ENCODE measurements at regions not wholly inside any gene's neighbourhood (a gene's known extent, or its start where the extent isn't known, plus 50 kb on each side); places are given as distances from the start of the nearest gene placed in this dataset.

DNA sequence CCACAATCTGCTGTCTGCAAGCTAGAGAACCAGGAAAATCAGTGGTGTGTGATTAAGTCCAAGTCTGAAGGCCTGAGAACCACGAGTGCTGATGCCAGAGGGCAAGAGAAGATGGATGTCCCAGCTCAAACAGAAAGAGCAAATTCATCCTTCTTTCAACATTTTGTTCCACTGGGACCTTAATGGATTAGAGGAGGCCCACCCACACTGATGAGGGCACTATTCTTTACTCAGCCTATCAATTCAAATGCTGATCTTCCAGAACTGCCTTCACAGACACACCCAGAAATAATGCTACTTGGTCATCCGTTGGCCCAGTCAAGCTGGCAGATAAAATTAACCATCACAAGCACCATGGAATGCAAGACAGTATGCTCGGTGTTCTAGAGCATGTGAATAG is 226.6 kb upstream of the SASH1 start:
- ATAC-seq, result no peak
- WGBS (ENCODE audit: insufficient coverage), result 55% methylated on average over 1 of the region's 3 CpGs
- intact Hi-C loops (cut with micrococcal nuclease), result no loop called here

DNA sequence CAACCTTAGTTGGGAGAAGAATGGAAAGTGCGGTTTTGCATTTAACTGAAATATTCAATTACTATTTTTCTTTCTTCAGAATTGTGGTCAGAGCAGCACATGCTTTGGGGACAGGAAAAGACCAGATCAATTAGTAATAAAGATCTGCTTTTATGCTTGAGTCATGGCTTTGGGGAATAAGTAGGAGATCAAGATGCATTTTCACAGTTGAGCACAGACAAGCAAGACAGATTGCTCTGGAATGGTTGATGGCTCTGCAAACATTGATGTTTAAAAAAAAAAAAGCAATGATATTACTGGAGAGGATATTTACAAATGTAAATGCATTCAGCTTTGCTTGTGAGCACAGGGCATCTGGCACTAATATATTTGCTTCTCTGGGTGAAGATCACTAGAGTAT is 224.4 kb upstream of the SASH1 start:
- no peaks in the 10 kb centered on the region for H3K27me3 Mint-ChIP-seq (ENCODE audit: low read depth in 2 of 2)

More for the DNA sequence above, 226.6 kb upstream of the SASH1 start:
- H3K36me3 ChIP-seq (ENCODE audit: control insufficient read depth, insufficient read depth, low read length), result no peaks in the 10 kb centered on the region
- no peak overlapping the region for H3K4me3 Mint-ChIP-seq
- no peak for DNase-seq
- no peak overlapping the region for H3K4me3 ChIP-seq (ENCODE audit: low read length)
- no peak overlapping the region for H3K27ac ChIP-seq (ENCODE audit: low read length)
- no peaks in the 10 kb centered on the region for H3K36me3 Mint-ChIP-seq
- no peak overlapping the region for H3K27ac Mint-ChIP-seq
- H3K4me1 ChIP-seq (ENCODE audit: control insufficient read depth, insufficient read depth, low read length), result no peaks in the 10 kb centered on the region
- peaks cover 0 to 4% of the 10 kb centered on the region in 2 donors for H3K9me3 Mint-ChIP-seq
- H3K9me3 ChIP-seq (ENCODE audit: control insufficient read depth, insufficient read depth, low read length), result no peaks in the 10 kb centered on the region
- H3K27me3 ChIP-seq (ENCODE audit: control insufficient read depth, insufficient read depth, low read length), result no peaks in the 10 kb centered on the region
- H3K4me1 Mint-ChIP-seq, result no peaks in the 10 kb centered on the region
- H3K27me3 Mint-ChIP-seq (ENCODE audit: low read depth in 2 of 2), result no peaks in the 10 kb centered on the region
- TF ChIP-seq, protein P1, sequence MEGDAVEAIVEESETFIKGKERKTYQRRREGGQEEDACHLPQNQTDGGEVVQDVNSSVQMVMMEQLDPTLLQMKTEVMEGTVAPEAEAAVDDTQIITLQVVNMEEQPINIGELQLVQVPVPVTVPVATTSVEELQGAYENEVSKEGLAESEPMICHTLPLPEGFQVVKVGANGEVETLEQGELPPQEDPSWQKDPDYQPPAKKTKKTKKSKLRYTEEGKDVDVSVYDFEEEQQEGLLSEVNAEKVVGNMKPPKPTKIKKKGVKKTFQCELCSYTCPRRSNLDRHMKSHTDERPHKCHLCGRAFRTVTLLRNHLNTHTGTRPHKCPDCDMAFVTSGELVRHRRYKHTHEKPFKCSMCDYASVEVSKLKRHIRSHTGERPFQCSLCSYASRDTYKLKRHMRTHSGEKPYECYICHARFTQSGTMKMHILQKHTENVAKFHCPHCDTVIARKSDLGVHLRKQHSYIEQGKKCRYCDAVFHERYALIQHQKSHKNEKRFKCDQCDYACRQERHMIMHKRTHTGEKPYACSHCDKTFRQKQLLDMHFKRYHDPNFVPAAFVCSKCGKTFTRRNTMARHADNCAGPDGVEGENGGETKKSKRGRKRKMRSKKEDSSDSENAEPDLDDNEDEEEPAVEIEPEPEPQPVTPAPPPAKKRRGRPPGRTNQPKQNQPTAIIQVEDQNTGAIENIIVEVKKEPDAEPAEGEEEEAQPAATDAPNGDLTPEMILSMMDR (IDR thresholded peaks at IDR 0.05), result no peak

DNA sequence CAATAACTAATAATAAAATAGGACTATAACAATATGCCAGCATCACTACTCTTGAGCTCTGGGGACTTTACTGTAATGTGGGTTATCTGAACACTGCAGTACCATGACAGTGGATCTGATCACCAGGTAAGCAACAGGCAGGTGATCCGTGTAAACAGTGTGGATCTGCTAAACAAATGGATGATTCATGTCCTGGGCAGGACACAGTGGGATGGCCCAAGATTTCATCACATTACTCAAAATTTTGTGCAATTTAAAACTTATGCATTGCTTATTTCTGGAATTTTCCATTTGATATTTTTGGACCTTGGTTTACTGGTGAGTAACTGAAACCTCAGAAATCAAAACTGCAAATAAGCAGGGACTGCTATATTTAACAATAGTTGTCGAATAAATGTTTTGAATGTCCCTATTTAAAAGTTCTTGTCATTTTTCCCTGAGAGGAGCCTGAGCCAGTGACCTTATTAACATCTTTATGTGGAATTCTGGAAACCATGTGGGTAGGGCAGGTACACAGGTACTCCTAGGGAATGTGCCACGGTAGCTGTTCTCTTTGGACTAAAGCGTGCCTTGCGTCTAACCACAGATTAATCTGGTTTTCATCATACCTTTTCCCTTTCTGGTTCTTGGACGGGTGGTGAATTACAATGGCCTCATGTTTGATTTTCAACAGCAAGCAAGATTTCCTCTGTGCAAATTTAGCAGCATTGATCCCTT is 214.5 kb upstream of the SASH1 start:
- Mint-ChIP-seq H3K9me3 (no peaks in the 10 kb centered on the region), H3K4me1 (no peaks in the 10 kb centered on the region), H3K27ac (no peak overlapping the region), H3K36me3 (no peaks in the 10 kb centered on the region), H3K27me3 (ENCODE audit: low read depth in 2 of 2) (no peaks in the 10 kb centered on the region), H3K4me3 (no peak overlapping the region)
- TF ChIP-seq, protein P1 (IDR thresholded peaks at IDR 0.05), result no peak
- ATAC-seq, result no peak
- H3K27me3 ChIP-seq (ENCODE audit: control insufficient read depth, insufficient read depth, low read length), result no peaks in the 10 kb centered on the region
- no peak for DNase-seq
- intact Hi-C loops (cut with micrococcal nuclease), result no loop called here
- no peak overlapping the region for H3K4me3 ChIP-seq (ENCODE audit: low read length)
- WGBS (ENCODE audit: insufficient coverage), result 87% methylated on average over 6 of the region's 6 CpGs
- no peaks in the 10 kb centered on the region for H3K4me1 ChIP-seq (ENCODE audit: control insufficient read depth, insufficient read depth, low read length)
- no peaks in the 10 kb centered on the region for H3K9me3 ChIP-seq (ENCODE audit: control insufficient read depth, insufficient read depth, low read length)
- no peak overlapping the region for H3K27ac ChIP-seq (ENCODE audit: low read length)
- no peaks in the 10 kb centered on the region for H3K36me3 ChIP-seq (ENCODE audit: control insufficient read depth, insufficient read depth, low read length)

More for the DNA sequence above, 224.4 kb upstream of the SASH1 start:
- no peaks in the 10 kb centered on the region for H3K27me3 ChIP-seq (ENCODE audit: control insufficient read depth, insufficient read depth, low read length)
- H3K27ac ChIP-seq (ENCODE audit: low read length), result no peak overlapping the region
- Mint-ChIP-seq H3K36me3 (no peaks in the 10 kb centered on the region), H3K9me3 (peaks cover 0 to 2% of the 10 kb centered on the region in 2 donors), H3K4me1 (no peaks in the 10 kb centered on the region), H3K4me3 (no peak overlapping the region), H3K27ac (no peak overlapping the region)
- H3K36me3 ChIP-seq (ENCODE audit: control insufficient read depth, insufficient read depth, low read length), result no peaks in the 10 kb centered on the region
- TF ChIP-seq, protein P1 (IDR thresholded peaks at IDR 0.05), result no peak
- no CpG with 5 or more reads among the region's 1 CpG for WGBS (ENCODE audit: insufficient coverage)
- no peak overlapping the region for H3K4me3 ChIP-seq (ENCODE audit: low read length)
- intact Hi-C loops (cut with micrococcal nuclease), result no loop called here
- no peak for DNase-seq
- ATAC-seq, result no peak
- no peaks in the 10 kb centered on the region for H3K9me3 ChIP-seq (ENCODE audit: control insufficient read depth, insufficient read depth, low read length)
- no peaks in the 10 kb centered on the region for H3K4me1 ChIP-seq (ENCODE audit: control insufficient read depth, insufficient read depth, low read length)

DNA sequence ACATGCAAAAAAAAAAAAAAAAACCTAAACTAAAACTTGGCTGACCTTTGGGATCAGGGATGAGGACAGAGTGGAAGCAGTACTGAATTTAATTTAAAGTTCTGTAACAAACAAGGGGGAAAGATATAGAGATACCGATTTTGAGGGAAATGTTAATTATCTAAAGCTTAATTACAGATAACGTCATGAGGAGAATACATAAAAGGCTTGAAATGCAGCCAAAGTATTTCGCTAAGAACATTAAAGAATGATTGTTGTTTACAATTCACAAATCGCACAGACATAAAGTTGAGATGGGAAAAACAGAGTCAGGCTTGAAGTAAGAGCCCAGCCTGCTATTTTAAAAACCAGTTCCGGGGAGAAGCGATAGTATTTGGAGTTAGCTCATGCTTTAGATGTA is 208.0 kb upstream of the SASH1 start:
- 92% methylated on average over 6 of the region's 6 CpGs for WGBS (ENCODE audit: insufficient coverage)
- no peak overlapping the region for H3K4me3 ChIP-seq (ENCODE audit: low read length)
- DNase-seq (no peak), ATAC-seq (no peak)
- H3K36me3 Mint-ChIP-seq, result no peaks in the 10 kb centered on the region
- no peaks in the 10 kb centered on the region for H3K27me3 ChIP-seq (ENCODE audit: control insufficient read depth, insufficient read depth, low read length)
- H3K27ac Mint-ChIP-seq, result no peak overlapping the region
- no peaks in the 10 kb centered on the region for H3K9me3 ChIP-seq (ENCODE audit: control insufficient read depth, insufficient read depth, low read length)
- no peak overlapping the region for H3K27ac ChIP-seq (ENCODE audit: low read length)
- no peaks in the 10 kb centered on the region for H3K4me1 Mint-ChIP-seq
- TF ChIP-seq, protein P1 (IDR thresholded peaks at IDR 0.05), result no peak
- no peaks in the 10 kb centered on the region for H3K9me3 Mint-ChIP-seq
- no peaks in the 10 kb centered on the region for H3K27me3 Mint-ChIP-seq (ENCODE audit: low read depth in 2 of 2)
- H3K4me3 Mint-ChIP-seq, result no peak overlapping the region
- no peaks in the 10 kb centered on the region for H3K4me1 ChIP-seq (ENCODE audit: control insufficient read depth, insufficient read depth, low read length)
- no peaks in the 10 kb centered on the region for H3K36me3 ChIP-seq (ENCODE audit: control insufficient read depth, insufficient read depth, low read length)
- intact Hi-C loops (cut with micrococcal nuclease), result no loop called here
